ENCODE measurements at regions not wholly inside any gene's neighbourhood (a gene's known extent, or its start where the extent isn't known, plus 50 kb on each side); places are given as distances from the start of the nearest gene placed in this dataset.

DNA sequence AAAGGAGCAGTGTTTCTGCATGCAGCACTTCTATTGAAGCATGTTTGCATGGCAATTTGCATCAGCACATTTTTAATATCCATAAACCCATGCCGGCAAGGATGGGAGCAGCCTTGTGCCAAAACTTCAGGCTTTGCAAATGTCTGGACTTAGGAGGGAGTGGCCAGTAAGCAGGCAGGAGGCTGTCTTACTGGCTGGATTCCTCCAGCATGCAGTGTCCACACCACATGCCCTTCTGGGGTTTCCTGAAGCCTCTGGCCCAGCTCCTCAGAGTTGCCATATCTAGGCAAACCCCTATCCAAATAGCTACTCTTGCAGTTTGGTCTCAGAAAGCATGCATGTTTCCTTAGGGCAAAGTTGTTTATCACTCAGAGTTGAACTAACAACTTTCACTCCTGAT, 139.1 kb upstream of the MRPS22 start:
- intact Hi-C loops (cut with micrococcal nuclease): no loop called here
- H2AFZ ChIP-seq (ENCODE audit: insufficient read depth, low read depth, low read length, poor library complexity, severe bottlenecking): no peak overlapping the region
- H3K4me1 Mint-ChIP-seq: no peaks in the 10 kb centered on the region
- H3K4me3 Mint-ChIP-seq: no peak overlapping the region
- H3K4me3 ChIP-seq (ENCODE audit: control extremely low read depth in 1 of 5, extremely low read depth in 1 of 5, insufficient read depth in 1 of 5, low read depth in 2 of 5, low read length in 4 of 5): no peak overlapping the region
- no peaks in the 10 kb centered on the region for H4K20me1 ChIP-seq (ENCODE audit: control insufficient read depth, insufficient read depth, low read length, poor library complexity, severe bottlenecking)
- CTCF ChIA-PET: no interaction called here
- no peak for TF ChIP-seq EZH2 (IDR thresholded peaks at IDR 0.05; ENCODE audit: borderline replicate concordance, insufficient read depth, low read depth, low read length, poor library complexity, severe bottlenecking)
- TF ChIP-seq, protein P1, sequence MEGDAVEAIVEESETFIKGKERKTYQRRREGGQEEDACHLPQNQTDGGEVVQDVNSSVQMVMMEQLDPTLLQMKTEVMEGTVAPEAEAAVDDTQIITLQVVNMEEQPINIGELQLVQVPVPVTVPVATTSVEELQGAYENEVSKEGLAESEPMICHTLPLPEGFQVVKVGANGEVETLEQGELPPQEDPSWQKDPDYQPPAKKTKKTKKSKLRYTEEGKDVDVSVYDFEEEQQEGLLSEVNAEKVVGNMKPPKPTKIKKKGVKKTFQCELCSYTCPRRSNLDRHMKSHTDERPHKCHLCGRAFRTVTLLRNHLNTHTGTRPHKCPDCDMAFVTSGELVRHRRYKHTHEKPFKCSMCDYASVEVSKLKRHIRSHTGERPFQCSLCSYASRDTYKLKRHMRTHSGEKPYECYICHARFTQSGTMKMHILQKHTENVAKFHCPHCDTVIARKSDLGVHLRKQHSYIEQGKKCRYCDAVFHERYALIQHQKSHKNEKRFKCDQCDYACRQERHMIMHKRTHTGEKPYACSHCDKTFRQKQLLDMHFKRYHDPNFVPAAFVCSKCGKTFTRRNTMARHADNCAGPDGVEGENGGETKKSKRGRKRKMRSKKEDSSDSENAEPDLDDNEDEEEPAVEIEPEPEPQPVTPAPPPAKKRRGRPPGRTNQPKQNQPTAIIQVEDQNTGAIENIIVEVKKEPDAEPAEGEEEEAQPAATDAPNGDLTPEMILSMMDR (IDR thresholded peaks at IDR 0.05): no peak
- no peaks in the 10 kb centered on the region for H3K9me3 ChIP-seq (ENCODE audit: control extremely low read depth in 1 of 3, control insufficient read depth in 2 of 3, insufficient read depth in 1 of 3, low read length in 2 of 3)
- H3K27me3 ChIP-seq (replicated peaks in 1 of 4; ENCODE audit: control extremely low read depth in 1 of 4, control insufficient read depth in 3 of 4, insufficient read depth in 4 of 4, low read length in 3 of 4): no peaks in the 10 kb centered on the region
- no peaks in the 10 kb centered on the region for H3K4me1 ChIP-seq (ENCODE audit: control insufficient read depth in 2 of 2, insufficient read depth in 2 of 2, low read length in 2 of 2)
- WGBS (ENCODE audit: insufficient coverage): 89% methylated on average over 1 of the region's 1 CpG
- no peaks in the 10 kb centered on the region for H3K9me3 Mint-ChIP-seq (ENCODE audit: insufficient read depth)
- H3K27ac ChIP-seq (ENCODE audit: low read length in 2 of 2): no peak overlapping the region
- H3K9ac ChIP-seq (ENCODE audit: low read length): no peak overlapping the region
- peaks cover 6% of the 10 kb centered on the region for H3K27me3 Mint-ChIP-seq
- no peaks in the 10 kb centered on the region for H3K36me3 ChIP-seq (replicated peaks in 1 of 2; ENCODE audit: control extremely low read depth in 1 of 2, control insufficient read depth in 1 of 2, extremely low read depth in 1 of 2, insufficient read depth in 2 of 2, low read length in 1 of 2)
- no peak for DNase-seq
- no peak overlapping the region for H3K27ac Mint-ChIP-seq
- ATAC-seq (ENCODE audit: low read depth): no peak
- POLR2A ChIA-PET: no interaction called here
- H3K4me2 ChIP-seq (replicated peaks; ENCODE audit: low read depth, low read length, poor library complexity, severe bottlenecking): no peak overlapping the region
- no peaks in the 10 kb centered on the region for H3K79me2 ChIP-seq (ENCODE audit: control insufficient read depth, insufficient read depth, low read length)

DNA sequence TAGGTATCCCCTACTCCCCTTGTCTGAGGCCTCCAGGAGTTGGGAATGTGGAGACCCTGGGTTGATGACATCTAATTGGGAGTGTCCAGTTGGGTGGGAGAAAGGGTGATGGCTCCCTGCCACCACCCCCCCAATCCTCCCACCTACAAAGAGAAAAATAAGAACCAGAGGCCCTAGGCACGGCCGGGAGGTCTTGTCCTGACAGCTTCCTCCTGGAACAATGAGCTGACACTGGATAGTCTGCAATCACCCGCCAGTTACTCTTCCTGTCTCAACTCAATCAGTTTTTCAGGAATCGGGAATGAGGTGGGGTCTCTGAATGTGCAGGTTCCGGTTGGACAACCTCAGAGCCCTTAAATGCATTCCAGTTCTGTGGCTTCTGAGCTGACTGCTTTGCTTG, 129.9 kb upstream of the MRPS22 start:
- TF ChIP-seq EZH2 (IDR thresholded peaks at IDR 0.05; ENCODE audit: borderline replicate concordance, insufficient read depth, low read depth, low read length, poor library complexity, severe bottlenecking): no peak
- TF ChIP-seq, protein P1 (IDR thresholded peaks at IDR 0.05): no peak
- DNase-seq (no peak), ATAC-seq (ENCODE audit: low read depth) (no peak)
- Histone ChIP-seq H3K79me2 (ENCODE audit: control insufficient read depth, insufficient read depth, low read length) (no peaks in the 10 kb centered on the region), H3K27ac (ENCODE audit: low read length in 2 of 2) (no peak overlapping the region), H3K4me1 (ENCODE audit: control insufficient read depth in 2 of 2, insufficient read depth in 2 of 2, low read length in 2 of 2) (no peaks in the 10 kb centered on the region), H3K4me2 (replicated peaks; ENCODE audit: low read depth, low read length, poor library complexity, severe bottlenecking) (no peak overlapping the region), H3K9me3 (ENCODE audit: control extremely low read depth in 1 of 3, control insufficient read depth in 2 of 3, insufficient read depth in 1 of 3, low read length in 2 of 3) (peaks cover 0 to 2% (median 0%) of the 10 kb centered on the region in 3 donors), H3K9ac (ENCODE audit: low read length) (no peak overlapping the region), H2AFZ (ENCODE audit: insufficient read depth, low read depth, low read length, poor library complexity, severe bottlenecking) (no peak overlapping the region), H3K27me3 (replicated peaks in 1 of 4; ENCODE audit: control extremely low read depth in 1 of 4, control insufficient read depth in 3 of 4, insufficient read depth in 4 of 4, low read length in 3 of 4) (no peaks in the 10 kb centered on the region), H3K4me3 (ENCODE audit: control extremely low read depth in 1 of 5, extremely low read depth in 1 of 5, insufficient read depth in 1 of 5, low read depth in 2 of 5, low read length in 4 of 5) (no peak overlapping the region), H3K36me3 (replicated peaks in 1 of 2; ENCODE audit: control extremely low read depth in 1 of 2, control insufficient read depth in 1 of 2, extremely low read depth in 1 of 2, insufficient read depth in 2 of 2, low read length in 1 of 2) (no peaks in the 10 kb centered on the region), H4K20me1 (ENCODE audit: control insufficient read depth, insufficient read depth, low read length, poor library complexity, severe bottlenecking) (no peaks in the 10 kb centered on the region)
- ChIA-PET CTCF (no interaction called here), POLR2A (no interaction called here)
- Mint-ChIP-seq H3K27me3 (peaks cover 14% of the 10 kb centered on the region), H3K9me3 (ENCODE audit: insufficient read depth) (no peaks in the 10 kb centered on the region), H3K27ac (no peak overlapping the region), H3K4me3 (no peak overlapping the region), H3K4me1 (no peaks in the 10 kb centered on the region)
- intact Hi-C loops (cut with micrococcal nuclease): no loop called here
- WGBS (ENCODE audit: insufficient coverage): 83% methylated on average over 1 of the region's 5 CpGs

Data from B cell (primary cell).